DMS53 treated with DMSO at 0.1 percent for 48 hours (cell line): ENCODE measurements at regions not wholly inside any gene's neighbourhood (a gene's known extent, or its start where the extent isn't known, plus 50 kb on each side); places are given as distances from the start of the nearest gene placed in this dataset.

Experiments
- DNase-seq: peaks from one replicate; lab custom pipeline; 2025; ENCODE audit not compliant: unreplicated experiment; lab: John Stamatoyannopoulos, UW

DNA sequence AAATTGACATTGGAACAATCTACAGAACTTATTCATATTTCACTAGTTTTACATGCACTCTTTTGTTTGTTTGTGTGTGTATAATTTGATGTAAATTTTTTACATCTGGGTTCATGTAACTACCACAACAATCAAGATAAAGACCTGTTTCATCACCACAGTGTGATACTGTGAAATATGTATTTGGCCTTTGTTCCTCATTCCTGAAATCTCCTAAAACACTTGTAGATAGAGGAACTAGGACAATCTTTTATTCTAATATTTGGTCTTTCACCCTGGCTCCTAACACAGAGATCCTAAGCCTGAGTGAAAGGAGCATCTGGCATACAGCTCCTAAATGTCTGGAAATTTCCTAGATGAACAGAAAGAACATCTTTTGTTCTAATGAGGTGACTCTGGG is 155.0 kb upstream of the GPR149 start:
- DNase-seq: no peak

DNA sequence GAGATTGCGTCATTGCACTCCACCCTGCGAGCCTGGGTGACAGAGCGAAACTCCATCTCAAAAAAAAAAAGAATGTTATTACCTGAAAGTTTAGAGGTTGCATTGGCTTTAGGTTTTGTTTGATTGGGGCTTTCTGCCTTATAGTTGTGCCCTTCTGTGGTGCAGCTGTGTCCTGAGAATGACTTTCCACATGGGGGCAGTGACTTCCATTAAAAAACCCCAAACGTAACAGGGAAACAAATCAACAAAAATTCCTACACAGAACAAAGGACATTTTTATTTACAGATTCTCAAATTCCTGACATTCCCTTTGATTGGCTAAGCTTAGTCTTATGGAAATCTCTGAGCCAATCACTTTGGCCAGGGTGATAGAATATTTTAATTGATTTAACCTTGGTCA is 154.1 kb upstream of the GPR149 start:
- no peak for DNase-seq

DNA sequence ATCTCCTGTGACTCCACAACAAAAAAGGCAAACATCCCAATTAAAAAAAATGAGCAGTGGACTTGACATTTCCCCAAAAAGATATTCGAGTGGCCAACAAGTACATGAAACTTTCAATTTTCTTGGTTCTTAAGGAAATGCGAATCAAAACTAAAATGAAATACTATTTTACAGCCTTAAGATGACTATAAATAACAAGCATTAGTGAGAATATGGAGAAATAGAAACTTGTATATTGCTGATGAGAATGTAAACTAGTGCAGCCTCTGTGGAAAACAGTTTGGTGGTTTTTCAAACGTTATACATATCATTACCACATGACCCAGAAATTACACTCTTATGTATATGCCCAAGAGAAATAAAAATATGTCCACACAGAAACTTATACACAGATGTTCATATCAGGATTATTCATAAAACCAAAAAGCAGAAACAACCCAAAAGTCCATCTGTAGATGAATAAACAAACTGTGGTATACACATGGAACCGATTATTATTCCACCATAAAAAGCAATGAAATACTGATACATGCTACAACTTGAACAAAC is 153.2 kb upstream of the GPR149 start:
- no peak for DNase-seq

DNA sequence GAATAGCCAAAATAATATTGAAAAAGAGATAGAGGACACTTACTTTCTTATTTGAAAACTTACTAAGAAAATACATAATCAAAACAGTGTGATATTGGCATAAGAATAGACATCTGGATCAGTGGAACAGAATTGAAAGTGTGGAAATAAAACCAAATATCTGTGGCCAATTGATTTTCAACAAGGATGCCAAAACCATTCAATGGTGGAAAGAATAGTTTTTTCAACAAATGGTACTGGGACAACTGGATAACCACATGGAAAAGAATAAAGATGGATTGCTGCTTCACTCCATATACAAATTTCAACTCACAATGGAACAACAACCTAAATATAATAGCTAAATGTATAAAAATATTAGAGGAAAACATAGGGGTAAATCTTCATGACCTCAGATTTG is 152.5 kb upstream of the GPR149 start:
- DNase-seq: no peak

DNA sequence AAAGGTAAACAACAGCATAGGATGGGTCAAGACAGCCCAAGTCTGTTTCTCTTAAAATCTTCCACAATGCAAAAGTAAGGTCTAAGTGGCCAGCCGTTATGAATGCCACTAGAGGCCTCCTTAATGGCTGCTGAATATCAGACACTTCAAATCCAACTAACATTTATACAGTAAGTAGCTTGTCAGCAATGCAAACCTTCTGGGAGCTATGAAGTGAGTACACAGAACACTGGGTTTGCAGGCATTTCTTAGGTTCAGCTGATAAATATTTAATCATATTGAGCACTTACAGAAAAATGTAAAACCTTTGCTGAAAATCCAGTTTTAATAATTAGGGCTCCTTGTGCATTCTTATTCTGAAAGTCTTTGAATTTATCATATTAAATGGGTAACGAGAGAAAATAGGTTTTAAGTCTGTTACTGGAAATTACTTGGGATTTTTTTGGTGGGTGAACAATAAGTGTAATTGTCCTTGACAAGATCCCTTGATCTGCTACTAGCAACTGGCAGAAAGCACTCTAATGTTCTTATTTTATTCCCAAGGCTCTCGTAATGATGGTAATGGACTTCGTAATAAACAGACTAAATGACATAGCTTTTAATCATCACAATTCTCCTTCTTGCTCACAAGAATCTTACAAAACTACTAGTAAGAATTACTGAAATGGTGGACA is 141.7 kb upstream of the GPR149 start:
- DNase-seq: no peak

DNA sequence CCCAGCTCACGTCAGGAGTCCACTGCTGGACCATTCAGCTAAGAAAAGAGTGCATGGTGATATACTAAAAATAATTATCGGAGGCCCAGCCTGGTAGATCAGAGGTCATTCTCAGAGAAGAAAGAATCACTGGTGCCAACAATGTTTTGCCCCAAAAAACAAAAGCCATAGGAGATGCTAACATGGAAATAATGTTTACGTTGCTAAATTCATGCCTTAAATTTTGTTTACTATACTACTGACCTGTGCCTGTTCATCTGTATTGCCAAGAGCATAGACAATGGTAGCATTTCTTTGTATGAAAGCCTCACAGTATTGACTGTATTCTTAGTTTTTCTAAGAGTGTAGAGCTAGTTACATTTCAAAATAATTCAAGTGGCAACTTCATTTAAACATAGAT is 138.1 kb upstream of the GPR149 start:
- no peak for DNase-seq

DNA sequence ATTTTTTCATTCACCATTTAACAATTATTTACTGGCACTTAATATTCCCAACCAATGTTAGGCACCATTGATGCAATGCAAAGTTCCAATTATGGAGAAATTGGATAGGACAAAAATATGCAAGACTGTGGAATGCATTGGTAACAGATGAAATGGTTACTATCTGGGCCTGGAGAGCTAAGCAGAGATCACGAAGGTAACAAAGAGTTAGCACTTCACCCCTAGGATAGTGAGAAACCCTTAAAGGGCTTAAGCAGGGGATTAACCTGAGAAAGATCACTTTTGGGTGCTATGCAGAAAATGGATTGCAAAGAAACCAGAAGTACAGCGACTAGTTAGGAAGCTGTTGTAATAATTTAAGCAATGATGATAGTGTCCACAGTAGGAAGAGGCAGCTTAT is 129.6 kb upstream of the GPR149 start:
- DNase-seq: no peak

DNA sequence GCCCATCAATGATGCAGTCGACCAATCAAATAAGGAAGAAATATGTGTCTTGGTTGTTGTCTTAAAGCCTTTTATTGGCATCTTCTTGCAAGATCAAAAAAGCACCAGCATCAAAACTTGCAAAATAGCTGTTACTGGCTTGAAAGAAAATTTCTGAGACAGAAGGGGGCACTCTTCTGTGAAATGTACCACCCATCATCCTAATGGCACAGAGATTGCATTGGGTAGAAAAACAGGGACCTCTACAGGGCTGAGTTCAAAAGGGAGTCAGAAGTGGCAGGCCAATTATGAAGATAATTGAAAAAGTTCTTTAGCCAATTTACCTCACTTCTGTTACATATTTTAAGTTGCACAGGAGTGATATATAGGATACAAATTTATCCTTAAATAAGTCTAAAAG is 122.3 kb upstream of the GPR149 start:
- no peak for DNase-seq

DNA sequence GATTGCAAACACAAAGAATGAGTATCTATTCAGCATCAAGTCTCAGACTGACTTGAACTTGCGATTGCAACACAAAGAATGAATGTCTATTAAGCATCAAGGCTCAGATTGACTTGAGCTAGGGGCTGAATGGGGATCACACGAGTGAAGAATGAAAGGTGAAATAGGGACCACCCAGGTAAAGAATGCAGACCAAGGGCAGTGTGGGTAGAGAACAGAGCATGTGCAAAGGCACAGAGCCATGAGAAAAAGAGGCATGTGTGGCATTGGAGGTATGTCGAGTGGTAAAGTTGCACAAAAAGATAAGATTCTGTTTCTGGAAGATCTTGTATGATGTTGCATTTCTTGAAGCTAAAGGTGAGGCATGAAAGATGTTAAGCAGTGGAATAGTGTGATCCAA is 119.4 kb upstream of the GPR149 start:
- no peak for DNase-seq

DNA sequence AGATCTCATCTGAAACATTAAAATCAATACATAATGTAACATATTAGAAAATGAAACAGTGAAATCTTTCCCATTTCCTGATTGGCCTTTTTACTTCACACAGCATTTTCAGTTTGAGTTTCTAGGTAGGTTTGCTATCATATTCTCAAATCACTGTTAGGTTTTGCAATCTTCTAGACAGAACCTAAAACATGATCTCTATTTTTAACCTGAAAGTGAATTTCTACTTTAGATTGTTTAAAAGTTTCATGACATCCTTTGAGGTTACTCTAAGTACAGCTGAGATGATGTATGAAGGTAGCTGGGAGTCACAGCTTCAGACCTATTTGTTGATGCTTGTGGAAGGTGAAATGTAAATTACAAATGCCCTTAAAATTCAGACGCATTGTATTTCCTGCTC is 118.4 kb upstream of the GPR149 start:
- no peak for DNase-seq

DNA sequence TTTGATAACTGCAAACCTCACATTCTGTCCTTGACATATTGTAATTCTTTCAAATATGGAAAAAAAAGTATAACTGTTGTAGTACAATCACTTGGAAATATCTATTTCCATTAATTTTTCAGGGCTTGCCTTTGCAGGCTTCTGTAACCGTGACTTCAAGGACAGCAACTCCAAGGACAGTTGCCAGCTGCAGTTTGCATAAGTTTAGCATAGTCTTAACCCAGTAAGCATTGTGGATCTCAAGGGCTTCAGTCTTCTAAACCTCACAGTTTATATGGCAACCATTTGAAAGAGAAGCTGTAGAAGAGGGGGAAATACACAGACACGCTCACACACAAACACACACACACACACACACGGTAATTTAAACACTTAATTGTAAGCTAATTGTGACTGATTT is 112.8 kb upstream of the GPR149 start:
- DNase-seq: no peak

DNA sequence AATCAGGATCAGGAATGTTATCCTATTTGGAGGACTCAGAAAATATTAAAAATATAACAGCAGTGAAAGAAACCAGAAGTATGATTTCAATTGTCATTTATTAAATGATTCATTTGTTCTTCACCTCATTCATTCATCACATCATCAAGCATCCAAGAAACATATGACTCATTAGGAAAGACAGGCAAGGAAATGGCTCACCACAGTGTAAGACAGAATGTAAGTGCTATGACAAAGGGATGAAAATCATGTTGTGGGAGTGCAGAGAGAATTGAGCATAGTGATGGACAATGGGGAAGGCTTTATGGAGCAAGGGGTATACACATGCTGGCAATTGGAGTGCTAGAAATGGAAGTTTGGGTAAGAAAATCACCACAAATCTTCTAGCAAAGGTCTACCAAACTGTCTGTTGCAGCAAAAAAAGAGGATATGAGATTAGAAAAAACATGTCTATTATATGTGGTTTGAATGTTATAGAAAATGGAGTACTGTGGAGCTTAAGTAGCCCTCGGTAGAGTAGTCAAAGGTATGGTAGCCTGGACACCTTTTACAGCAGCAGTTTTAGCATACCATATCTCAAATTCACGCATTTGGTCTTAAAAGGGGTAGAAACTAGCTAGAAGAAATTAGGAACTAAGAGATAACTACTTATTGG is 111.1 kb upstream of the GPR149 start:
- no peak for DNase-seq

DNA sequence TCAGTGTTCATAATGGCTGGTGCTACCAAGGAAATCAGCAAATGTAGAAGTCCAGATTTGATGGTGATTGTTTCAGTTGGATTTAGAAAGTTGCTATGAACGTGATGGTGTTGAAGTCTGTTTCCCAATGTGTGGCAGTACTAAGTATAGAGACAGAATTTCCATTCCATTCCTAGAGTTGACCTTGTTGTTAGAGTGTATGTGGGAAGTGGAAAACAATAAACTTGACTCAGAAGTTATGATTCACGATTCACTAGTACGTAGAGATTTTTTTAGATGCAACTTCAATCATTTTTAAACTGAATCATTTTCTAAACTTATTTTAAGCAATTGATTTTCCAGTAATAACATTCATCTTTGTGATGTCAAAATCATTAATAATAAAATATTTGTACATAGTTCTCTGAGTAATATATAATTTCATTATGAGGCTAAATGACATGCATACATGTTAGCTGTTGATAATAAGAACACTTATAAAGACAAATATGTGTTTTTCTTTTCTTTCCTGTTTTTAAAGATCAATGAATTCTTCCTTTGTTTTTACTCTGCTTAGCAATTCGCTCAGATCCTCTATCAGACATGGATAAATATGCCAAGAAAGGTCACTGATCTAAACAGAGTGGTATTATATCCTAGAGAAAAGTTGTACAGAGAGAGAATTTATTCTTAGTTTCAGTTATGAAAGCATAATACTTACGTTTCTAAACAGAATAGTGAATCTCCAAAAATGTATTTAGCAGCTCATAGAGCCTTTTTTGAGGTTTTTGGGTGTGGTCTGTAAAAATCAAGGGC is 108.8 kb upstream of the GPR149 start:
- no peak for DNase-seq

DNA sequence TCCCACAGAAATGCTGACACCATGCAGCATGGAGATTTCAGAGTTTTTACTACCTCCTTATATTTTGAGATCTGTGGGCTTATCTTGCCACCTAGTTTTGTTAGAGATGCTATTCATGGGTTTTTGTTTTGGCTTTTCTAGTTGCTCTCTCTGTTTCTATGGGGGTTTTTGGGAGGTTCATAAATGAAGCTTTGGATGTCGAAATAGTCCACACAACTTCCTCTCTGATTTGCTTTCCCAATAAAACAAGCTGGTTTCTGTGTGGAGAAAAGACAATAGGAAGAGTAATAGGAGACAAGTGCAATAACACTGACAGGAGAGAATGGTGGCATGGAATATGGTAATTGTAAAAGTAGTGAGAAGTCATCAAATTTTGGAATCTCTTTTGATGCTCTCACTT is 106.8 kb upstream of the GPR149 start:
- DNase-seq: no peak

DNA sequence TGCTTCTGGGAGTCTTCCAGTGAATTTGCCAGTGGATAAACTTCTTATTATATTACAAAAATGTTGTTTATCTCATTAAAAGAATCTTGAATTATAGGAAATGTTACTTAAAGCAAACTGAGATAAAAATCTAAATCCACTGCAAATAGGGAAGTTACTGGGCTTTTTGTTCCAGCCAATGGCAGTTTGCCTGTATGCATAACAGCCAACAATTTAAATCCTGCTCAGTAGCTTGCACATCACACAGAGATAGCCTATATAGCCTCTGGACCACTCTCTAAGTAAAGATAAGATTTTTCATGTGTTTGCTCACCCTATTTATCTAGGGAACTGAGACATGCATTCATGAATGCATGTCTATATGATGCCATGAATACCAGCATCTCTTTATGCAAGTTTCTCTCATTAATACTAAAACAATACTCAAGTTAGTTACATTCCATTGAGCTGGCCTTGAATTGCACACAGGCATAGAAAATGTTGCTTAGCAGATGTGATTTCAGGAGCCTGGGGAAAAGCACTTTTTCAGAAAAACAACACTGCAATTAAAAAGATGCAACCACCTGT is 92.1 kb upstream of the GPR149 start:
- DNase-seq: no peak

DNA sequence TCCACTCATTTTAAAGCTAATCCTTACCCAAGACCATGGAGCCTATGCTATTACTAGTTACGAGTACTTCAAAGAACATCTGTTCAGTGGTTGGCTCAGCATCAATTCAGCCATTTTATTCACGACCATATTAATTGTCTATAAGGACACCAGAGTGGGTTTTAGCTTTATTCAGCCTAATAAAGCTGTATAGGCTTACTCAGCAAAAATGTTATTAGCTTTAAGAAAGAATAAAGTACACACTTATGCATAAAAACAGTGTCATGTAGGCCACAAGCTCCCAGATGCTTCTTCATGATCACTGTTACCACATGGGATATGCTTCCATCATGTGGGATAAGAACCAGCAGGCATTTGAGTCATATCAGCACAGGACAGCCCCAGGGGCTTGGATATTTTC is 87.4 kb upstream of the GPR149 start:
- no peak for DNase-seq

DNA sequence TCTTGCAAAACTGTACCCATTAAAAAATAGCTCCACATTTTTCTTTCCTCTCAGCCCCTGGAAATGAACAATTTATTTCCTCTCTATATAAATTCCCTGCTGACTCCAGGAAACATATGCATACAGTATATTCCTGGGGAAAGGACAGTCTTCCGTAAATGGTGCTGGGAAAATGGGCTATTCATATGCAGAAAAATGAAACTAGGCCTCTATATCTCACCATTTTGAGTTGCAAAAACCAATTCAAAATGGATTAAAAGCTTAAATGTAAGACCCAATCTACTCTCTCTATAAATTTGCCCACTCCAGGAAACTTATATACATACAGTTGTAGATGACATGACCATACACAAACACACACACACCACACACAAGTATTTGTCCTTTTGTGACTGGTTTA is 85.9 kb upstream of the GPR149 start:
- DNase-seq: no peak

DNA sequence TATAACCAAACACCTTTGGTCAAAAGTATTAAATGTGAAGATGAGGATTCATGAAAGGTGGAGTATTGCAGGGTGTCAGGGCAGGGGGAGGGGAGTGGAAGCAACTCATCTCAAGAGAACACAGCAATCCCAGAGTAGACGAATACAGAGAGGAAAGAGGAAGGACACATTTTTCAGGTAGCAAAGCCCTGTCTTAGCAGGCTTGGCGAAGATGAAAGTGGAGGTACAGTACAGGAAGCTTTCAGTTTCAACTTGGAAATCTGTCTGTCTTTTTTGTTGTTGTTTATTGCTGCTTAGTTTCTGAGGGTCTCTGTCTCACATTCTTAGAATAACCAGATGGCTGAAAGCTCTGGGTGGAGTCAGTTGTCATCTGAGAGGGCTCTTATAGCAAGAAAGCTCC is 80.8 kb upstream of the GPR149 start:
- no peak for DNase-seq

DNA sequence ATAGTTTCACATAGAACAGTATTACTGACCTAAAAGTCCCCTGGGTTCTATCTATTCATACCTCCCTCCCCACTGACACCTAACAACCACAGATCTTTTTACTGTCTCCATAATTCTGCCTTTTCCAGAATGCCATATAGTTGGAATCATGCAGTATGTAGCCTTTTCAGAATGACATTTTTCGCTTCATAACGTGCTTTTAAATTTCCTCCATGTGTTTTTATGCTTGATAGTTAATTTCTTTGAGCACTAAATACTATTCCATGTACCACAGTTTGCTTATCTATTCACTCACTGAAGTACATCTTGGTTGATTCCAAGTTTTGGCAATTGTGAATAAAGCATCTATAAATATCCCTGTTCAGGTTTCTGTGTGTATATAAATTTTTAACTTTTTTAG is 77.7 kb upstream of the GPR149 start:
- DNase-seq: no peak

DNA sequence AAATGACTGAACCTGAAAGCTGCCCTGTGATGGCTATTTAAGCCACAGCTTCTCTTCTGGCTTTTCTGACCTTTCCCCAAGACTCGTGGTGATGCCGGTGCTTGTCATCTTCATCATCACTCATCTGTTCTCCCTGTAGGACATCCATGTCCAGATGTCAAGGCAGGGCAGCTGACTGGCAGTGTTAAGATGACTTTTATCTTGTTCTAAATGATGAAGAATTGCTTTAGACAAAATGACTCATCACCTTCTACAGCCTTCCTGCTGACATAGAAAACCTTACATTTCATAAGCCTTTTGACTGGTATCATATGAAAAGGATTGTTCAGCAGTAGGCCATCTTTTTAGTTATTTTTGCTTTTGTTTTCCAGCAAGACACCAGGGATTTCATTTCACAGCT is 67.0 kb upstream of the GPR149 start:
- DNase-seq: no peak

DNA sequence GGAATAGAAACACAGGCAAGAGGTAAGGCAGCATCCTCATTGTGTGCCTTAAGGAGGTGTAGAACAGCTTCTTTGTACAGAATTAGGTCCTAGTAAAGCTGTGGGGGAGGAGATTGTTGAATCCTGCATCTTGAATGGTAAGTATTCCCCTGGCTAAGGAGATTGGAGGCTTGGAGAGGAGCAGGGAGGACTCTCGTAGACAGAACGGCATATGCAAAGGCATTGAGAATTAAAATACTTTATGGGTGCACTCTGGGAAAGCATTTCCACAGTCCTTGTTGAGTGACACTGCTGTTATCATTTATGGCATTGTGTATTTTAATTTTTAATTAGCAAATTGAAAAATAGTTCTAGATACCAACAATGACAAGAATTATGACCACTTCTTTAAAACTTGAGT is 66.5 kb upstream of the GPR149 start:
- DNase-seq: no peak

DNA sequence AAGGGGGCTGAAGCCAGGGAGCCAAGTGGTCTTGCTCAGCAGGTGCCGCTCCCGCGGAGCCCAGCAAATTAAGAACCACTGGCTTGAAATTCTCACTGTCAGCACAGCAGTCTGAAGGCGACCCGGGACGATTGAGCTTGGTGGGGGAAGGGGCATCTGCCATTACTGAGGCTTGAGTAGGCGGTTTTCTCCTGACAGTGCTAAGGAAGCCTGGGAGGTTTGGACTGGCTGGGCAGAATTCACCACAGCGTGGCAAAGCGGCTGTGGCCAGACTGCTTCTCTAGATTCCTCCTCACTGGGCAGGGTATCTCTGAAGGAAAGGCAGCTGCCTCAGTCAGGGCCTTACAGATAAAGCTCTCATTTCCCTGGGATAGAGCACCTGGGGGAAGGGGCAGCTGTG is 57.0 kb upstream of the GPR149 start:
- no peak for DNase-seq
